ENCODE measurements at regions not wholly inside any gene's neighbourhood (a gene's known extent, or its start where the extent isn't known, plus 50 kb on each side); places are given as distances from the start of the nearest gene placed in this dataset.
"Not testable (repeated sequence)": the region's sequence is repeated elsewhere in the genome, so short reads cannot be mapped to it uniquely, and the experiment has no call there.

DNA sequence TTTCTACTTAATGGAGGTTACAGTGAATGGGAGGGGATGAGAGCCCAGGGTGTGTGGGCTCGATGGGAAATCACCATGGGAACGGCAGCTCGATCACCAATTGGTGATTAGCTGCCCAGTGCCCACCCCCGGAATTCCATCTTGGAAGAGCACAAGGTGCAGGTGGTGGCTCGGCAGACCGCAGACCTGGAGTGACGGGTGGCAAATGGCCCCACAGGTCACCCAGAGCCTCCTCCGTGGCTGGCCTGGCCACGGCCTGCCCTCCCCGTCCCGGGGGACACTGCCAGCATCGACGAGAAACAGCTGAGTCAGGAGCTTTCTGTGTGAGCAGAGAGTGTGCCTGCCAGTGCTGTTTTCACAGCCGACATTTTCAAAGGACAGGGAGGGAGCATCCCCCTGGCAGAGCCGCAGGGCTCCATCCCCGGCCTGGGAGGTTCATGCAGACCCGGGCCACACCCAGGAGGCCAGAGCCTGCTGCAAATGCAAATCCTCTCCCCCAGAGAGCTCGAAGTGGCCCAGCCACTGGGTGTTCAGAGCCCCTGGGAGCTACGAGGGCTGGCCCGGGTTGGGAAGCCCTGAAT lies 176.4 kb upstream of the MYT1L start:
- FAIRE-seq (no peak), DNase-seq (ENCODE audit: low spot score) (peak; percentile 11)

DNA sequence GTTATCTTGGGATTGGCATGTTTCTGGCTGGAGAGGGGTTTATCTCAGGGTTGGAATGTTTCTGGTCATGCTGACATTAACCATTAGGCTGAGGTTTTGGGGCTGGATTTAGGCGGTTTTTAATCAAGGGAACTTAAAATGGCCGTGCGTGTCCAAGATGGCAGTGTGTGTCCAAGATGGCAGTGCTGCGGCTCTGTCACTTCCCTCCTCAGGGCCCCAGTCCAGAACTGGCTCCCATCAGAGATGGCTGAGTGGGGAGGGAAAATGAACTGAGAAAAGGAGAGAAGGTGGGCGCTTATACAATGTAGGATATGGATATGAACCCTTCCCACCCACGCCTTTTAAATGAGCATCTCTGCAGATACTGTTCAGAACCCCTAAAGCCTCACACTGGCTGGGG lies 175.5 kb upstream of the MYT1L start:
- no peak for FAIRE-seq
- DNase-seq (ENCODE audit: low spot score): no peak

DNA sequence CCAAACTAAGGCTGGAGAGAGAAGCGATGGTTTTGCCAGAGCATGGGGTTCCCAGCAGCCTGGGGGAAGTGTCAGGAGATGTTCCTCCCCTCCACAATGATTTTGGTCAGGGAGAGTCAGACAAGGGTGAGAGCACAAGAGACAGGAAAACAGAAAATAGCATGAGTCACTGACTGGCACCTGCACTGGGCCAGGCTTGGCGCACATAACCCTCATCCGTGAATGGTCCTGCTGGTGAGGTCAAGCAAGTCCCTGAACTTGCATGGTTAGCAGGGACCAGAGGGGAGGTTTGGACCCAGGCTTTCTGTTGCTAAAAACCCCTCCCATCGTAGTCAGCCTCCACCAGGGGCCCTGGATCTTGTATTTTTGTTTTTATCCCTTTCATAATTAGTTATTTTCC lies 174.5 kb upstream of the MYT1L start:
- DNase-seq (ENCODE audit: low spot score) (no peak), FAIRE-seq (no peak)

DNA sequence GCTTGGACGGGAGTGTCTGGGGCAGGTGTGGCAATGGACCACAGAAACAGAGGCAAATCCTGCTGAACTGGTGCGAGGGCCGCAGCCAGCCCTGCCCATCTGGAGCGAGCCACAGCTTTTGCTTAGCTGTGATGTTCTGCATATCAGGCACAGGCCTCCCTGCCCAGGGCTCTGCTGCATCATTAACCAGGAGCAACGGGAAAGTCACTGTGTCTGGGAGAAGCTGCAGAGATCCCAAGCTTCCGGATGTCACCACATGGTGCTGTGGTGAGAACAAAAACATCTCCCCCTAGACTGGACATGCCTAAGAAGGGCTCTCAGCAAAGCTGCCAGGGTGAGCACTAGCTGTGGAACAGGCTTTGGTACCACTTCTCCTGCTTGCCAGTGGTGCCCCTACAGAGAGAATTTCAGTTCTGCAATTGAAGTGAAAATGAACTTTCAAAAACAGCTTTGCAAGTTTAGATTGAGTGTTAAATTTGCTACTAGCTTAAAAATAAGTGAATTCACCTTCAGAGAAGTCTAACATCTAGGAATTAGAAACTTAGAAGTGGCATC lies 172.9 kb upstream of the MYT1L start:
- FAIRE-seq (no peak), DNase-seq (ENCODE audit: low spot score) (no peak)

DNA sequence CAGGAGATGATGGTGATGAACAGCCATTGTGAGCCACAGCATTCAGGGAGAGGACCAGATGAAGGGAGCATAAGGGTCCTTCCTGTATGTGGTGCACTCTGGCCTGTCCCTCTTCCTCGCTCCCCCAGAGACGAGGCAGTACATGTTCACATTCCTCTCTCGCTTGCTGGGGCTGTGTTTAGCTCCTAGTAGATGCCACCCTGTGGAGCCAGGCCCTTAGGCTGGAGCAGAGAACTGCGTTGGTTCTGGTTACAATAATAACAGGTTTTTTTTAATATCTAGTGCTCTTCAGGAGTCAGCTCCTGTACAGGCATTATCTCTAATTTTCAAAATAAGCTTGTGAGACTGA lies 171.1 kb upstream of the MYT1L start:
- no peak for DNase-seq (ENCODE audit: low spot score)
- FAIRE-seq: no peak

DNA sequence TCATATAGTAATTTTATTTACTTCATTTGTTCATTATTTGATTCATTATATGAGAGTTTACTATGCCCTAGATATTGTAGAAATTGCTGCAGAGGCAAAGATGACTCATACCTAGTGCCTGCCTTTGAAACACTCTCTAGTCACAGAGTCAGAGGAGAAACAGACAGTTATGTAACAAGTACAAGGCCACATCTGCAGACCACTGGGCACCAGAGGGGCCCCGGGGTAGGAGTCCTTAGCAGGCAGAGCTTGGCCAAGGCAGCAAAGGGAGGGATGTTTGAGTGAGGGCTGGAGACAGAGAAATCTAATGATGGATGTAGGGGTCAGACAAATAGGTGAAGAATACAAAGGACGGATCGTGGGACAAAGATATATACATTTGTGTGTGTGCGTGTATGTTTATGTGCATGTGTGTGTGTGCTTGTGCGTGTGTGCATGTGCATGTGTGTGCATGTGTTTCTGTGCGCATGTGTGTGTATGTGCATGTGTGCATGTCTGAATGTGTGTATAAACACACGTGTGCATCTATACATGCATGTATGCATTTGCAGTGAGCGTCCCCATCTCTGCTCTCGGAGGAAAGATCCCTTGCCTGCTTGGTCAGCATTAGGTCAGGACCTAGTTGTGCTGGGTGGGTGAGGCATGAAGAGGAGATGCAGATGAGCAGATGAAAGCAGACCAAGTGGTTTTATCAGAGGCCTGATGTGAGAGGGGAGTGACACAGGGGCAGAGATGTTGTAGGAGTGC lies 170.6 kb upstream of the MYT1L start:
- FAIRE-seq (no peak), DNase-seq (ENCODE audit: low spot score) (no peak)

DNA sequence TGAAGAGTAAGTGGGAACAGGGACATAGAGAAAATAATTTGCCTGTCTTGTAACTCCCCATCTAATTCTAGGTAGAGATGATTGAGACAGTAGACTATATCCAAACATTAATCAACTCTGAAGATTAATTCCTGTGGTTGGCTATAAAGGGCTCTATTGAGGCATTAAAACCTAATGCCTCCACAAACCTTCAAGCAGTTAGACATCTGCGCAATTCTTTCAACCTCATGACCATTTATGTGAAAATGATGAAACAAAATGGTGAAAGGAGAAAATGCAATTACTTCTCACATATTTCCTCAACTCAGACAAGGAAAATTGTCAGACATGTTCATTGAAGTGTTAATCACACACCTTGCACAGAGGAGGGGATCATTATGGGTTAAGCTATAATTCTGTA lies 164.5 kb upstream of the MYT1L start:
- no peak for DNase-seq (ENCODE audit: low spot score)
- no peak for FAIRE-seq

DNA sequence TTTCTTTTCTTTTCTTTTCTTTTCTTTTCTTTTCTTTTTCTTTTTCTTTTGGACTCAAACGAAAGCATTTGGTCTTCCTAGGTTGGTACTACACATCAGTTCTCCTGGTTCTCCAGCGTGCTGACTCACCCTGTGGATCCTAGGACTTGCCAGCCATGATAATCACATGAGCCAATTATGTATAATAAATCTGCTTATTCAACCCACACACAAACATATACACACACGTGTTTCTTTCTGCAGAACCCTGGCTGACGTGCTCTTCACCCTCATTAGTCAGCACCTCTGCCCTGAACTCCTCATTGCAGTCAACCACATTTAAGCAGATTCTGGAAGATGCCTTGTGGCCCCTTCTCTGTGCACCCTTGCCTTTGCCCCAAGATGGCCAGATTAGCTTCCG lies 162.4 kb upstream of the MYT1L start:
- FAIRE-seq (no peak), DNase-seq (ENCODE audit: low spot score) (no peak)

DNA sequence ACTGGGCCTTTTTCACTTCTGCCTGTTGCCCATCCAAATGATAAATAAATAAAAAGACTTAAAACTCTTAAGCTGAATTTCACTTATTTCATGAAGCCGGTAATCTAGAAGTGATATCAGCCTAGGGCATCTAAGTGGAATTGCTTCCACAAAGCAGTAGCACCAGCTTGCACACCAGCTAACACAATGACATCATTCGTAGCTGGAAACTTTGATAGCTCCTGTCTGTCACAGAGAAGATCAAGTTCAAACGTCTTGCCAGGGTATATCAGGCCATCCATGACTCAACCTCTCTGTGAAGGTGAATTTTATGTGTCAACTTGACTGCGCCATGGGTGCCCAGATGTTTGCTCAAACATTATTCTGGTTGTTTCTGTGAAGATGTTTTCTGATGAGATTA lies 161.7 kb upstream of the MYT1L start:
- FAIRE-seq: no peak

DNA sequence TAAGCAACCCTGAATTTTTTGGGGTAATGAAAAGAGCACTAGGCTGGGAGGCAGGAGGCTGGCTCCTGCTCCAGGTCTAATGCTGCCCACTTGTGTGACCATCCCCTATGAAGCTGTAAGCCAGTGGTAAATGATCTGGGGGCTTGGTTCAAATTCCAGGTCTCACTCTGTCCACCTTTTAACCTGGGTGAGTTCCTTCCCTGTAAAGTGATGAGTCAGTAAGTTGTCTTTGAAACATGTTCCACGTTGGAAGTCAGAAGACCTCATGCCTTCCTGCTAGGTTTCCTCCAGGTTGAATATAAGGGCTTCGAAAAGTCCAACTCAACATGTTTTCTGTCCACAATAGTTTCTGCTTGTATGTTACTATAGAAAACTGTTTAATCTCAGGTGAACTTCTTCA lies 160.9 kb upstream of the MYT1L start:
- DNase-seq (ENCODE audit: low spot score) (no peak), FAIRE-seq (no peak)

More for the DNA sequence above, 161.7 kb upstream of the MYT1L start:
- no peak for DNase-seq (ENCODE audit: low spot score)

DNA sequence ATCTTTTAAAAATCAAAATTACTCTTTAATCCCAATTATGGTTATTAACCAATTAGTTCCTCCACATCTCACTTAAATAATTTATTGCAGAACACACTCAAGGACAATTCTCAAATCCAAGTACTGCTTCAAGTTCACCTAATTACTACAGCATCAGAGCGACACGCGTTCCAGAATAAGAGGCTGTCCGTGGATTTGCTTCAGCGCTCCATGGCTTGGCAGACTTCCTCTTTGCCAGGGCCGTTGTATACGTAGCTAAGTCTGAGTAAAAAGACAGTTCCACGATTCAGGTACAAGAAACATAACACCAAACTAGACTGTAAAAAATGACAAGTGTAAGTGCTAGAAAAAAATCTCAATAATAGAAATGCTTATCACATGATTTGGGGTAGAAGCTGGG lies 153.2 kb upstream of the MYT1L start:
- DNase-seq (ENCODE audit: low spot score): no peak

DNA sequence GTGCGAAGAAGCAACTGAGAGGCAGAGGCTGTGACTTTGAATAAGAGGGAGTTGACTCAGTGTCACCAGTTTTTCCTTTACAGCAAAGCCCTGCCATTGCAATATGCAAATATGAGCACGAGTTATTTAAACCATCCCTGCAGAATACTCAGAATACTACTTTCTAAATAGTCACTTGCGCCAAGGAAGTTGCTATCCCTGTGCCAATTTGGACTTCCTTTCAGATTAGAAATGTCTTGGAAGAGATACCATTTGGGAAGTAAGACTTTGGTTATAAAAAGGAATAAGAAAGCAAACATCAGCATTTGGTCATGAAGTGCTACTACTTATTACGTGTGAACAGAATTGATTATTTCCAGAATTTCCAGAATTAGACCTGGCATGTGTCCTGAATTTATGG lies 151.8 kb upstream of the MYT1L start:
- no peak for DNase-seq (ENCODE audit: low spot score)
- FAIRE-seq: no peak

More for the DNA sequence above, 153.2 kb upstream of the MYT1L start:
- no peak for FAIRE-seq

DNA sequence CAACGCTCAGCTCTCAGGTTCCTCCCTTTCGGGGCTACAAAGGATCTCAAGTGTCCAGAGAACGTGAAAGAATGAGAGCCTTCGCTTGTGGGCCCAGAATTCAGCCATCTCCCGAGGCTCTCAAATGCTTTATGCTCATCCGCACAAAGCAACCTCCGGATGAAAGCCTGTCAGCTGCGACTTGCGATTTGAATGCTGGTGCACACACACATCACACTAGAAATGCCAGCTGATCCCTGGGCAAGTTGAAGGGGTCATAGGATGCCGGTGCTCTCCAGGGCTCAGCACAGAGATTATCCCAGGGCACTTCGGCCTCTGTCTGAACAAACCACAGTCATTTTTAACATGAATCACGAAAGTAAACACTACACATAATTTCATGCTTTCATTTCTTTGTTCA lies 141.8 kb upstream of the MYT1L start:
- FAIRE-seq (no peak), DNase-seq (ENCODE audit: low spot score) (no peak)

DNA sequence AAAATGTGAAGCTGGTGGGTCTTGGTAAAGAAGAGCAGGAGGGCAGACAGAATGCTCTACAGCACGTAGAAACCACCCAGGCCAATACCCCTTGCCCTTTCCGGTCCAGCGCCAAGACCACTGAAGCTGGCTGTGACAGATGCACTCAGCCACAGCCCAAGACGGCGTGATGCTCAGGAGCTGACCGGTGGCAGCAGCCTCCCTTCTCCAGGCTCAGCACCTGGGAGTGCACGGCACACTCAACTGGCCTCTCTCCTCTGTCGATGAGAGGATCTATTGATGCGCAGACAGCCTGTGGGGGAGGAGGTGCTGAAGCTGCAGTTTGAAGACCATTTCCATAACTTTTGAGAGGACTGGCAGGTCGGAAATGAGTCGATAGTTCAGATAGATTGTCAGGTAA lies 141.0 kb upstream of the MYT1L start:
- DNase-seq (ENCODE audit: low spot score) (no peak), FAIRE-seq (no peak)

DNA sequence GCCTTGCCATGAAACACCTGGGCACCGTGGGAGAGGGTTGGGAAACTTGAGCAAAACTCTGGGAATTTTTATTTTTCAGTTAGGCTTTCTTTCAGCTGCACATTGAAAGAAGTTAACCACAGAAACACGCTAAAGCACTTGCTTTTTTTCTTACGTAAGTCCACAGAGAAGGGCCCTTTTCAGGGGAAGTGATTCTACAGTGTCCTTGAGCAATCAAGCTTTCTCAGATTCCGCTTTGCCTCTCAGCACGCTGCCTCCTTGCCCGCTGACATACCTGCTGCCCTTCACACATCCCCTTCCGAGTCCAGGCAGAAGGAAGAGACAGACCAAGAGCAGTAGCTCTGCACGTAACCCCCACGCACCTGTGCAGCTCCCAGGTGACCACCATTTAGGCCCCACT lies 135.5 kb upstream of the MYT1L start:
- no peak for FAIRE-seq
- no peak for DNase-seq (ENCODE audit: low spot score)

DNA sequence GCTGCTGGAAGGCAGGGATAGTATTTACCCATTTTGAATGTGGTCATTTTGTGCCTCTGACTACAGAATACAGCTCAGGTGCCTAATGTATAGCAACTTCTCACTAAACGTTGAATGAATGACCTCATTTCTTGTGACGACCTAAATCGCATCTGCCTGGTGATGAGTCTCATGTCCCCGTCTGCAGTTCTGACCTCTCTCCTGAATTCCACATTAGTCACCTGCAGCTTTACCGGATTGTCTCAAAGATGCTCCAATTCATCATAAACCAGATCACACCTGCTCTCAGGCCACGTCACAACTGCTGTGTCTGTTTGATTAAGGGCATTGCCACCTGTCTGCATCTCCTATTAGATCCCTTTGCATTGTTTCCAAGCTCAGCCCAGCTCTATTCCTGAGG lies 133.6 kb upstream of the MYT1L start:
- FAIRE-seq (no peak), DNase-seq (ENCODE audit: low spot score) (no peak)

DNA sequence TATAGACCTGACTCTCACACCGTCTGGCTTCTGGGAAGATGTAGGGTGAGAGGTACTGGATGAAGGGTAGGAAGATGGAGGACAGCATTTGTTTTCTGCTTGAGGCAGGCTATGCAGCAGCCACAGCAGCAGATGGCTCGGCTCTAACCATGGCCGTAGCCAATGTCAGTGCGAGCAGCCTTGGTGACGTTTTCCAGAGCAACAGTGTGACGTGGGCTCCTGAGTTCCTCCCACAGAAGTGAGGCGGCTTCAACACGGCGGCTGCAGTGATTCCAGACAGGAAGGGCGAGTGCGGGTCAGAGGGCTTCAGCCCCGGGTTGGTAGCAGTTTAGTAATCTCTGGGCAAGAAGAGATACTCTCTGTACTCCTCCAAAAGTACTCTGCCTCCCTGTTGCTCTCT lies 133.0 kb upstream of the MYT1L start:
- DNase-seq (ENCODE audit: low spot score) (peak; percentile 35), FAIRE-seq (no peak)

DNA sequence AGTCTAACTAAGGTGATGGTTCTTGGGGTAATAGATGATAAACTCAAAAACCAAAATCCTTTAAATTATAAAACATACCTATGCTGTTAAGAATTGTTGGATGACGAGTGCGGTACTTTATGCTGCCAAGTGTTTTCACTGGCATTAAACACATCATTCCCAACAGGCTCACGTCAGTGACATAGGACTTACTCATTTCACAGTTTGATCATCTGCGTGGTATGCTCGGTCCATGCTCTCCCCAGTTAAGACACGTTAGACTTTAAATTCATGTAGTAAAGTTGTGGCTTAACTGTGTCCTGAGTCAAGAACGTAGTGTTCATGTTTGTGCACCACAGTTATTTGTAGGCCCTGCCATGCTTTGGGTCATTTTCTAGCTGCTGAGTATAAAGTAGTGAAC lies 125.6 kb upstream of the MYT1L start:
- FAIRE-seq (no peak), DNase-seq (ENCODE audit: low spot score) (no peak)

DNA sequence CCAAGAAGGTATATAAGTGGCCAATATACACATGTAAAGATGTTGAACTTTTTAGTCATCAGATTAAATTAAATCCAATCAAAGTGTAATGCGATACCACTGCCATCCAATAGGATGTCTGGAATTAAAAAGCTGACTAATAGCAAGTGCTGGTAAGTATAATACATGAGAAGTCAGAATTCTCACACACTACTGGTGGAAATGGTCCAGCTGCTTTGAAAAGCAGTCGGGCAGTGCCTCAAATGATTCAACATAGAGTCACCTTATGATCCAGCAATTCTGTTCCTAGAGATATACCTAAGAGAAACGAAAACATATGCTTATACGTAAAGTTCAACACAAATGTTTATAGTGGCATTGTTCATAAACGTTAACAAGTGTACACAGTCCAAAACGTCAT lies 124.1 kb upstream of the MYT1L start:
- no peak for FAIRE-seq

DNA sequence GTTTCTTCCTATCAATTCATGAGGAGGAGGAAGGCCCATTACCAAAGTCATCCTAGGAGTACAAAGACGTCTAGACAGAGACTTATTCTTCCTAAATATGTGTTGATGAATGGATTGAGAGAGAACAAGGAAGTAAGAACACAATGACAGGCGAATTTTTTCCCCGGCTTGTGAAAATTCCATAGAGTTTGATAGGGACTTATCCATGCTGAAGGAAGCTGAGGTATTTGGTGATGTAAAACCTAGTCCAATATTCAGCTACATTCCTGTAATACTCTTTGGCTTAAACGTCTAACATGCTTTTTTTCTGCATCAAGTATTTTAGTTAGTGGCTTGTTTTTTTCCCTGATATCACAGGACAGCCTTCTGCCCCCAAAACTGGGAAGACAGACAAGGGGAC lies 121.9 kb upstream of the MYT1L start:
- no peak for FAIRE-seq
- no peak for DNase-seq (ENCODE audit: low spot score)

More for the DNA sequence above, 124.1 kb upstream of the MYT1L start:
- DNase-seq (ENCODE audit: low spot score): no peak

DNA sequence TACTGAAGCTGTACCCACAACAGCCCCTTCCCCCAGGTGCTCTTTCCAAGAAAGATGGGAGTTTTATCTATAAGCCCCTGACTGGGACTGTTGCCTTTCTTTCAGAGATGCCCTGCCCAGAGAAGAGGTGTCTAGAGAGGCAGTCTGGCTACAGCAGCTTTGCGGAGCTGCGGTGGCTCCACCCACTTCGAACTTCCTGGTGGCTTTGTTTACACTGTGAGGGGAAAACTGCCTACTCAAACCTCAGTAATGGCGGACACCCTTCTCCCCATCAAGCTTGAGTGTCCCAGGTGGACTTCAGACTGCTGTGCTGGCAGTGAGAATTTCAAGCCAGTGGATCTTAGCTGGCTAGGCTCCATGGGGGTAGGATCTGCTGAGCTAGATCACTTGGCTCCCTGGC lies 120.2 kb upstream of the MYT1L start:
- FAIRE-seq; DNase-seq (ENCODE audit: low spot score): not testable (repeated sequence)

DNA sequence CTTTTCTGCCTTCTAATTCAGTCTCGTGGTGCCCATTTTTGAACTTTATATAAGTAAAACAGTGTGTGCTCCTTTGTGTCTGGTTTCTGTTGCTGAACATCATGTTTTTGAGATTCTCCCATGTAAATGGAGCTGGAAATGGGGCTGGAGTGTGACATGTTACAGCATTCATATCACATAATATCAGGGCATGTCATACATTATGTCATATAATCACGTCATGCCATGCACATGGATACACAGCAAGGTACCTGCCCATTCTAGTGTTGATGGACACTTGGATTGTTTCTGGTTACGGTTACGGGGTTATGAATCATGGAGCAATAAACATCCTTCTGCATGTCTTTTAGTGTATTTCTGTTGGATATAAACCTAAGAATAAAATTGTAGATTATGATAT lies 117.1 kb upstream of the MYT1L start:
- FAIRE-seq (no peak), DNase-seq (ENCODE audit: low spot score) (no peak)

DNA sequence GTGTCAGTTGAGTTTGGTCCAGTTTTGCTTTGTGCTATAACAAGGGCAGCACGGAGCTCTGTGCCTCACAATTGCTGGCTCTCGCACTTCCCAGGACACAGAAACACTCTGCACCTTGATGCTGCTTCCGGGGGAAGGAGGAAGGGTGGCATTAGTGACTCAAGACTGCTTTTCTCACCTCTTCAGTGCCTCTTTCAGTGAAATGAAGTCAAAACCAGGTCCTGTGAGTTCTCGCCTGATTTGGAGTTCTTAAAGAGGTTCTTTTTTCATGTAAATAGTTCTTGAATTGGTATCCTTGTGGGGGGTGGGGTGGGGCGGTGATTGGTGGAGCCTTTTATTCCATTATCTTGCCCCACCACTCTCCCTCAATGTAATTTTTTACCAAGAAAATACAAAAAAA lies 91.5 kb upstream of the MYT1L start:
- FAIRE-seq: no peak
- DNase-seq (ENCODE audit: low spot score): no peak
